ENCODE measurements at regions not wholly inside any gene's neighbourhood (a gene's known extent, or its start where the extent isn't known, plus 50 kb on each side); places are given as distances from the start of the nearest gene placed in this dataset.

DNA sequence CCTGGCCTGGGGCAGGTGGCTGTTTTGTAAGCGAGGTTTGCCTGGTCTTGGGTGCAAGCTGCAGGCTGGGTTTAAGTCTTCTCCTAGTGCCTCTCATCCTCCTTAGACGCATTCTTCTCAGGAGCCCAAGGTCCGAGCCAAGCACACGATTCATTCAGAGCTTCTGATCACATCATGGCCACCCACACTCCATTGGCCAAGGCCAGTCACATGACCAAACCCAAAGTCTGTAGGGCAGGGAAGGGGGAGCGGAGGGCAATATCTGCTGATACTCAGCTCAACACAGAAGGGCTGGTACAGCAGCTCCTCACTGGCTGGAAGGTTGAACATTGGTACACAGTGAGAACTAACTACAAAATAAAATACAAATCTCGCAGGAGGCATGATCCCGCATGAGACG, 177.2 kb upstream of the AFDN start:
- TF ChIP-seq GATA2 (IDR thresholded peaks at IDR 0.05; ENCODE audit: low read depth, low read length): no peak
- TF ChIP-seq GATA3 (IDR thresholded peaks at IDR 0.05; ENCODE audit: low read depth, low read length): no peak
